ENCODE measurements at regions not wholly inside any gene's neighbourhood (a gene's known extent, or its start where the extent isn't known, plus 50 kb on each side); places are given as distances from the start of the nearest gene placed in this dataset.

GRCh38 chr3:115450036-115450435 is 173.3 kb upstream of the GAP43 start:
- TF ChIP-seq STAG1 (CRISPR knock-in tag; IDR thresholded peaks at IDR 0.05): no peak
- no peak for TF ChIP-seq ZNF275 (CRISPR knock-in tag; IDR thresholded peaks at IDR 0.05; ENCODE audit: borderline replicate concordance)
- no peak for TF ChIP-seq POLR2AphosphoS5 (IDR thresholded peaks at IDR 0.05; ENCODE audit: low read depth, low read length)
- no peak for TF ChIP-seq MYNN (CRISPR knock-in tag; IDR thresholded peaks at IDR 0.05; ENCODE audit: low read depth)
- TF ChIP-seq SNRNP70 (IDR thresholded peaks at IDR 0.05; ENCODE audit: low read depth, low read length): no peak
- no peak for TF ChIP-seq FOXK1 (CRISPR knock-in tag; IDR thresholded peaks at IDR 0.05; ENCODE audit: borderline replicate concordance, low read depth)
- no peak for TF ChIP-seq CTCF (CRISPR knock-in tag; IDR thresholded peaks at IDR 0.05)
- no peak for TF ChIP-seq ZNF773 (CRISPR knock-in tag; IDR thresholded peaks at IDR 0.05; ENCODE audit: borderline replicate concordance)
- no peak for TF ChIP-seq JUND (CRISPR knock-in tag; IDR thresholded peaks at IDR 0.05)
- TF ChIP-seq EP300 (IDR thresholded peaks at IDR 0.05; ENCODE audit: low read depth in 2 of 2, low read length in 2 of 2): no peak
- no peak for TF ChIP-seq EP300 (CRISPR knock-in tag; IDR thresholded peaks at IDR 0.05; ENCODE audit: borderline replicate concordance)

Measured in HepG2 (cell line).